ENCODE measurements at regions not wholly inside any gene's neighbourhood (a gene's known extent, or its start where the extent isn't known, plus 50 kb on each side); places are given as distances from the start of the nearest gene placed in this dataset.

GRCh38 chr6:41460742-41461336 is 85.3 kb upstream of the FOXP4 start:
- Histone ChIP-seq H4K20me1 (ENCODE audit: control insufficient read depth, insufficient read depth, insufficient read length) (no peaks in the 10 kb centered on the region), H3K27me3 (ENCODE audit: insufficient read depth, low read length) (peaks cover 14% of the 10 kb centered on the region; the same call in 1 of the 2 replicates), H2AK5ac (ENCODE audit: insufficient read length, low read length) (no peak overlapping the region), H4K91ac (ENCODE audit: insufficient read length, low read depth, low read length) (no peak overlapping the region), H2BK15ac (ENCODE audit: low read depth, low read length) (no peak overlapping the region), H3K18ac (ENCODE audit: insufficient read length, low read depth, low read length) (no peak overlapping the region), H3K9me3 (ENCODE audit: control insufficient read depth, low read depth, low read length) (no peaks in the 10 kb centered on the region), H3K14ac (ENCODE audit: insufficient read depth, low read length) (no peak overlapping the region), H2AFZ (ENCODE audit: low read length) (no peak overlapping the region), H3K56ac (ENCODE audit: insufficient read length, low read depth, low read length) (no peak overlapping the region), H2BK120ac (ENCODE audit: low read depth, low read length, poor library complexity, severe bottlenecking) (no peak overlapping the region), H3K9ac (ENCODE audit: extremely low read depth, insufficient read length, low read length) (no peak overlapping the region), H3K4ac (ENCODE audit: low read depth, low read length) (no peak overlapping the region), H3K23ac (ENCODE audit: insufficient read length, low read depth, low read length) (no peak overlapping the region), H3K23me2 (ENCODE audit: insufficient read length, low read depth, low read length, poor library complexity, severe bottlenecking) (no peaks in the 10 kb centered on the region), H2BK20ac (ENCODE audit: low read depth, low read length, poor library complexity, severe bottlenecking) (no peak overlapping the region), H3T11ph (ENCODE audit: low read length) (no peak overlapping the region), H2BK5ac (ENCODE audit: insufficient read length, low read length) (no peak overlapping the region), H2BK12ac (ENCODE audit: insufficient read length, low read depth, low read length) (no peak overlapping the region), H3K4me1 (ENCODE audit: insufficient read depth, low read length) (peaks cover 10% of the 10 kb centered on the region; the same call in 1 of the 2 replicates), H3K79me2 (ENCODE audit: insufficient read depth, low read length) (no peaks in the 10 kb centered on the region), H3K79me1 (ENCODE audit: insufficient read depth, low read depth, low read length, poor library complexity, severe bottlenecking) (no peaks in the 10 kb centered on the region), H4K8ac (replicated peaks; ENCODE audit: insufficient read length, low read depth, low read length) (no peak overlapping the region), H4K5ac (ENCODE audit: insufficient read length, low read depth, low read length) (no peak overlapping the region), H3K4me2 (ENCODE audit: insufficient read depth, insufficient read length, low read length) (no peak overlapping the region), H3K27ac (ENCODE audit: insufficient read length, low read depth, low read length) (no peak overlapping the region)
- no peak for DNase-seq
- no peaks in the 10 kb centered on the region; a peak in 1 of 7 replicates for H3K36me3 Mint-ChIP-seq (ENCODE audit: insufficient read depth in 1 of 3, low read depth in 3 of 3)
- peaks cover 90% of the 10 kb centered on the region for H3K27me3 Mint-ChIP-seq (ENCODE audit: low read depth)
- no peaks in the 10 kb centered on the region for H3K9me3 Mint-ChIP-seq
- no peak overlapping the region for H3K27ac Mint-ChIP-seq
- peaks cover 29 to 34% of the 10 kb centered on the region in 2 experiments for H3K4me1 Mint-ChIP-seq
- TF ChIP-seq, protein P1, sequence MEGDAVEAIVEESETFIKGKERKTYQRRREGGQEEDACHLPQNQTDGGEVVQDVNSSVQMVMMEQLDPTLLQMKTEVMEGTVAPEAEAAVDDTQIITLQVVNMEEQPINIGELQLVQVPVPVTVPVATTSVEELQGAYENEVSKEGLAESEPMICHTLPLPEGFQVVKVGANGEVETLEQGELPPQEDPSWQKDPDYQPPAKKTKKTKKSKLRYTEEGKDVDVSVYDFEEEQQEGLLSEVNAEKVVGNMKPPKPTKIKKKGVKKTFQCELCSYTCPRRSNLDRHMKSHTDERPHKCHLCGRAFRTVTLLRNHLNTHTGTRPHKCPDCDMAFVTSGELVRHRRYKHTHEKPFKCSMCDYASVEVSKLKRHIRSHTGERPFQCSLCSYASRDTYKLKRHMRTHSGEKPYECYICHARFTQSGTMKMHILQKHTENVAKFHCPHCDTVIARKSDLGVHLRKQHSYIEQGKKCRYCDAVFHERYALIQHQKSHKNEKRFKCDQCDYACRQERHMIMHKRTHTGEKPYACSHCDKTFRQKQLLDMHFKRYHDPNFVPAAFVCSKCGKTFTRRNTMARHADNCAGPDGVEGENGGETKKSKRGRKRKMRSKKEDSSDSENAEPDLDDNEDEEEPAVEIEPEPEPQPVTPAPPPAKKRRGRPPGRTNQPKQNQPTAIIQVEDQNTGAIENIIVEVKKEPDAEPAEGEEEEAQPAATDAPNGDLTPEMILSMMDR (conservative IDR thresholded peaks at IDR 0.05) = no peak
- no peak overlapping the region for H3K4me3 Mint-ChIP-seq
